Activated CD4-positive, alpha-beta T cell treated with anti-CD3 and anti-CD28 coated beads, Interleukin-10, Interleukin-2, amounts not matched to agents 100 ng/mL and 50 ng/mL, durations not matched to agents 16 hours and 8 hours (primary cell): ENCODE measurements at regions not wholly inside any gene's neighbourhood (a gene's known extent, or its start where the extent isn't known, plus 50 kb on each side); places are given as distances from the start of the nearest gene placed in this dataset.
"Not testable (repeated sequence)": the region's sequence is repeated elsewhere in the genome, so short reads cannot be mapped to it uniquely, and the experiment has no call there.

Source experiments
- DNase-seq: peaks from one replicate; pipeline ENCODE4 v3.0.0-alpha.2; 2020

- no peak for DNase-seq
Measured at GRCh38 chr19:30810726-30811125, 438.5 kb downstream of the ZNF536 start.

GRCh38 chr19:30807278-30807677 lies 435.1 kb downstream of the ZNF536 start:
- DNase-seq: no peak

- DNase-seq: no peak
Measured at GRCh38 chr19:30806311-30806710, 434.1 kb downstream of the ZNF536 start.

- no peak for DNase-seq
Measured at GRCh38 chr19:30804751-30805150, 432.6 kb downstream of the ZNF536 start.

GRCh38 chr19:30804333-30804732 lies 432.1 kb downstream of the ZNF536 start:
- not testable (repeated sequence) for DNase-seq

- no peak for DNase-seq
Measured at GRCh38 chr19:30802424-30803013, 430.3 kb downstream of the ZNF536 start.

GRCh38 chr19:30799865-30800755 lies 427.9 kb downstream of the ZNF536 start:
- DNase-seq: peak; percentile 49

GRCh38 chr19:30795727-30796126 lies 423.5 kb downstream of the ZNF536 start:
- DNase-seq: no peak

GRCh38 chr19:30792561-30793505 lies 420.6 kb downstream of the ZNF536 start:
- no peak for DNase-seq

- no peak for DNase-seq
Measured at GRCh38 chr19:30791088-30791487, 418.9 kb downstream of the ZNF536 start.

GRCh38 chr19:30790056-30790680 lies 418.0 kb downstream of the ZNF536 start:
- DNase-seq: no peak

GRCh38 chr19:30788105-30788765 lies 416.1 kb downstream of the ZNF536 start:
- DNase-seq: no peak

GRCh38 chr19:30785458-30786137 lies 413.4 kb downstream of the ZNF536 start:
- DNase-seq: no peak

- DNase-seq: peak; percentile 66
Measured at GRCh38 chr19:30784850-30785457, 412.8 kb downstream of the ZNF536 start.

GRCh38 chr19:30783936-30784335 lies 411.8 kb downstream of the ZNF536 start:
- DNase-seq: no peak

- DNase-seq: no peak
Measured at GRCh38 chr19:30783212-30783611, 411.0 kb downstream of the ZNF536 start.

- no peak for DNase-seq
Measured at GRCh38 chr19:30781519-30781918, 409.3 kb downstream of the ZNF536 start.

- DNase-seq: no peak
Measured at GRCh38 chr19:30781047-30781446, 408.9 kb downstream of the ZNF536 start.

- no peak for DNase-seq
Measured at GRCh38 chr19:30780456-30780855, 408.3 kb downstream of the ZNF536 start.

- no peak for DNase-seq
Measured at GRCh38 chr19:30780032-30780431, 407.8 kb downstream of the ZNF536 start.
